ENCODE measurements at regions not wholly inside any gene's neighbourhood (a gene's known extent, or its start where the extent isn't known, plus 50 kb on each side); places are given as distances from the start of the nearest gene placed in this dataset.

DNA sequence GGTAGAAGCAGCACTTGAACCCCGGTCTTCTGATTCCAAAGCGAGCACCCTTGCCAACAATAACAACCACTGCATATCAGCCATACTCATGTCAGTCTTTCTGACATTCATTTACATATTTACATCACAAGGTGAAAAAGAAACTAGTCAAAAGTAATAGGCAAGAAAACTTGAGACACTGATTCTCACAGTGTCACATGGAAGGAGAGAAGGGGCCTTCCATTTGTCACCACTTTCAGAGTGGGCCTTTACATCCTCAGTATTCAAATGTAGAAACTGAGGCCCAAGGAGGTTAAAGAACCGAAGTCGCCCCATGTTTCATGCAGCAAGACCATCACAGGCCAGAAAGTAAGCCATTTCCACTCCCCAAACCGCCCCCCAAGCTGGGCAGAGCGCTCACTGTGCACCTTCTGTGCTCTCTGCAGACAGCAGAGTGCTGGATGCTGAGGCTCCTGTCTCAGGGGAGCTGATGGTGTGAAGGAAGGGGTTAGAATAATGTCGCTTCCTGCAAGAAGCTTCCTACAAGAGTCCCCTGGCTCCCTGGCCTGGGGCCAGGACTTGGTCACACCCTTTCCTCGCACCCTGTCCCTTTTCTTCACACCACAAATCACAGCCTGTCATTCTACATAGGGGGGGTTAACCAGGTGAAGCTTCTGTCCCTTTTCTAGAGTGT is 260.1 kb downstream of the UACA start:
- TF ChIP-seq EP300 (IDR thresholded peaks at IDR 0.05; ENCODE audit: borderline replicate concordance) (no peak), YY1 (IDR thresholded peaks at IDR 0.05; ENCODE audit: low read depth) (no peak), FOXM1 (IDR thresholded peaks at IDR 0.05; ENCODE audit: borderline replicate concordance, low read depth) (no peak), RAD21 (IDR thresholded peaks at IDR 0.05; ENCODE audit: low read depth) (no peak), ZBTB7A (IDR thresholded peaks at IDR 0.05; ENCODE audit: low read depth) (no peak), TEAD4 (IDR thresholded peaks at IDR 0.05) (no peak), TAF1 (IDR thresholded peaks at IDR 0.05; ENCODE audit: low read depth) (no peak)
- TF ChIP-seq, protein P1, sequence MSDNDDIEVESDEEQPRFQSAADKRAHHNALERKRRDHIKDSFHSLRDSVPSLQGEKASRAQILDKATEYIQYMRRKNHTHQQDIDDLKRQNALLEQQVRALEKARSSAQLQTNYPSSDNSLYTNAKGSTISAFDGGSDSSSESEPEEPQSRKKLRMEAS (IDR thresholded peaks at IDR 0.05), result no peak
- TF ChIP-seq, protein P2, sequence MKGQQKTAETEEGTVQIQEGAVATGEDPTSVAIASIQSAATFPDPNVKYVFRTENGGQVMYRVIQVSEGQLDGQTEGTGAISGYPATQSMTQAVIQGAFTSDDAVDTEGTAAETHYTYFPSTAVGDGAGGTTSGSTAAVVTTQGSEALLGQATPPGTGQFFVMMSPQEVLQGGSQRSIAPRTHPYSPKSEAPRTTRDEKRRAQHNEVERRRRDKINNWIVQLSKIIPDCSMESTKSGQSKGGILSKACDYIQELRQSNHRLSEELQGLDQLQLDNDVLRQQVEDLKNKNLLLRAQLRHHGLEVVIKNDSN (IDR thresholded peaks at IDR 0.05), result no peak

All from Ishikawa (cell line).